Thymus (tissue), 11 donors: ENCODE measurements at regions not wholly inside any gene's neighbourhood (a gene's known extent, or its start where the extent isn't known, plus 50 kb on each side); places are given as distances from the start of the nearest gene placed in this dataset.

ENCODE experiments used
- DNase-seq, 9 donors: peaks; one replicate each; pipeline ENCODE4 v3.0.0-alpha.2; 2013; ENCODE audit warnings: low spot score in 9 of 9, low read depth in 6 of 9, missing footprints in 1 of 9
- H3K27ac ChIP-seq, 2 donors: one replicate each; pipeline ENCODE4 v1.5.1; 2013; ENCODE audit warnings: control low read depth in 1 of 2, low read depth in 1 of 2, low read length in 1 of 2, mild to moderate bottlenecking in 1 of 2, moderate library complexity in 1 of 2
- H3K27me3 ChIP-seq, 2 donors: one replicate each; pipeline ENCODE4 v1.5.1; 2013; ENCODE audit warnings: low read length in 1 of 2; ENCODE audit not compliant: control insufficient read depth in 2 of 2, insufficient read depth in 1 of 2
- H3K36me3 ChIP-seq, 2 donors: one replicate each; pipeline ENCODE4 v1.5.1; 2013; ENCODE audit warnings: low read length in 1 of 2, mild to moderate bottlenecking in 1 of 2, moderate library complexity in 1 of 2; ENCODE audit not compliant: control insufficient read depth in 2 of 2, insufficient read depth in 2 of 2
- H3K4me1 ChIP-seq, 2 donors: one replicate each; pipeline ENCODE4 v1.5.1; 2013; ENCODE audit warnings: low read length in 2 of 2; ENCODE audit not compliant: control insufficient read depth in 2 of 2, insufficient read depth in 2 of 2
- H3K4me3 ChIP-seq, 2 donors: one replicate each; pipeline ENCODE4 v1.5.1; 2013; ENCODE audit warnings: low read length in 2 of 2, control low read depth in 1 of 2, mild to moderate bottlenecking in 1 of 2
- H3K9me3 ChIP-seq, 2 donors: one replicate each; pipeline ENCODE4 v1.5.1; 2013; ENCODE audit warnings: low read length in 1 of 2, mild to moderate bottlenecking in 1 of 2; ENCODE audit not compliant: control insufficient read depth in 2 of 2, insufficient read depth in 1 of 2
- WGBS: extraction: QIAGEN DNeasy Blood & Tissue Kit; methylation state at CpG from one replicate; pipeline ENCODE4 v1.1.7; 2013; 5-methylcytosine and 5-hydroxymethylcytosine counted together
- donor health status: healthy.

GRCh38 chr2:22885245-22885644 lies 499.7 kb upstream of the KLHL29 start:
- H3K27me3 ChIP-seq: no peaks in the 10 kb centered on the region
- H3K9me3 ChIP-seq: no peaks in the 10 kb centered on the region
- H3K27ac ChIP-seq: no peak overlapping the region
- H3K4me3 ChIP-seq: no peak overlapping the region
- H3K36me3 ChIP-seq: no peaks in the 10 kb centered on the region
- 55% methylated on average over 1 of the region's 1 CpG for WGBS
- no peak for DNase-seq
- no peaks in the 10 kb centered on the region for H3K4me1 ChIP-seq

GRCh38 chr2:22887426-22887825 lies 497.6 kb upstream of the KLHL29 start:
- DNase-seq: no peak
- Histone ChIP-seq H3K9me3 (no peaks in the 10 kb centered on the region), H3K27ac (no peak overlapping the region), H3K27me3 (no peaks in the 10 kb centered on the region), H3K36me3 (no peaks in the 10 kb centered on the region), H3K4me1 (no peaks in the 10 kb centered on the region), H3K4me3 (no peak overlapping the region)
- WGBS: 85% methylated on average over 4 of the region's 4 CpGs

GRCh38 chr2:22887845-22888244 lies 497.1 kb upstream of the KLHL29 start:
- H3K36me3 ChIP-seq: no peaks in the 10 kb centered on the region

GRCh38 chr2:22890132-22890531 lies 494.8 kb upstream of the KLHL29 start:
- no peak overlapping the region for H3K27ac ChIP-seq
- no peak overlapping the region for H3K4me3 ChIP-seq
- no peaks in the 10 kb centered on the region for H3K36me3 ChIP-seq
- H3K9me3 ChIP-seq: no peaks in the 10 kb centered on the region
- H3K4me1 ChIP-seq: no peaks in the 10 kb centered on the region
- WGBS: 96% methylated on average over 5 of the region's 5 CpGs
- DNase-seq: no peak
- no peaks in the 10 kb centered on the region for H3K27me3 ChIP-seq

More at GRCh38 chr2:22887845-22888244, 497.1 kb upstream of the KLHL29 start:
- Histone ChIP-seq H3K4me1 (no peaks in the 10 kb centered on the region), H3K9me3 (no peaks in the 10 kb centered on the region), H3K27ac (no peak overlapping the region), H3K4me3 (no peak overlapping the region), H3K27me3 (no peaks in the 10 kb centered on the region)
- 87% methylated on average over 8 of the region's 8 CpGs for WGBS
- no peak for DNase-seq

GRCh38 chr2:22893761-22894517 lies 491.0 kb upstream of the KLHL29 start:
- Histone ChIP-seq H3K4me3 (no peak overlapping the region), H3K36me3 (no peaks in the 10 kb centered on the region), H3K4me1 (no peaks in the 10 kb centered on the region), H3K27me3 (no peaks in the 10 kb centered on the region), H3K27ac (no peak overlapping the region), H3K9me3 (no peaks in the 10 kb centered on the region)
- WGBS: 88% methylated on average over 13 of the region's 13 CpGs
- DNase-seq: no peak

GRCh38 chr2:22894761-22895160 lies 490.2 kb upstream of the KLHL29 start:
- no peak overlapping the region for H3K27ac ChIP-seq
- H3K27me3 ChIP-seq: no peaks in the 10 kb centered on the region
- H3K4me3 ChIP-seq: no peak overlapping the region
- H3K9me3 ChIP-seq: no peaks in the 10 kb centered on the region
- 82% methylated on average over 2 of the region's 2 CpGs for WGBS
- H3K36me3 ChIP-seq: no peaks in the 10 kb centered on the region
- no peak for DNase-seq
- no peaks in the 10 kb centered on the region for H3K4me1 ChIP-seq

GRCh38 chr2:22897428-22897827 lies 487.6 kb upstream of the KLHL29 start:
- 88% methylated on average over 2 of the region's 2 CpGs for WGBS
- DNase-seq: no peak
- H3K27ac ChIP-seq: no peak overlapping the region
- H3K4me3 ChIP-seq: no peak overlapping the region
- H3K9me3 ChIP-seq: no peaks in the 10 kb centered on the region
- no peaks in the 10 kb centered on the region for H3K27me3 ChIP-seq
- no peaks in the 10 kb centered on the region for H3K36me3 ChIP-seq
- H3K4me1 ChIP-seq: no peaks in the 10 kb centered on the region

- Histone ChIP-seq H3K4me1 (no peaks in the 10 kb centered on the region), H3K27me3 (no peaks in the 10 kb centered on the region)
- 97% methylated on average over 2 of the region's 2 CpGs for WGBS
Observed at GRCh38 chr2:22900674-22901073, 484.3 kb upstream of the KLHL29 start.

GRCh38 chr2:22901471-22902179 lies 483.4 kb upstream of the KLHL29 start:
- Histone ChIP-seq H3K27me3 (no peaks in the 10 kb centered on the region), H3K9me3 (no peaks in the 10 kb centered on the region), H3K27ac (no peak overlapping the region), H3K36me3 (no peaks in the 10 kb centered on the region), H3K4me3 (no peak overlapping the region), H3K4me1 (no peaks in the 10 kb centered on the region)
- DNase-seq: no peak
- 75% methylated on average over 9 of the region's 9 CpGs for WGBS

More at GRCh38 chr2:22900674-22901073, 484.3 kb upstream of the KLHL29 start:
- H3K4me3 ChIP-seq: no peak overlapping the region
- H3K9me3 ChIP-seq: no peaks in the 10 kb centered on the region
- H3K36me3 ChIP-seq: no peaks in the 10 kb centered on the region
- no peak overlapping the region for H3K27ac ChIP-seq
- DNase-seq: no peak
